PFSK-1 (cell line): ENCODE measurements at regions not wholly inside any gene's neighbourhood (a gene's known extent, or its start where the extent isn't known, plus 50 kb on each side); places are given as distances from the start of the nearest gene placed in this dataset.

Source experiments
- FOXP2 ChIP-seq: optimal IDR thresholded peaks from 2 replicates; pipeline ENCODE3; 2011; ENCODE audit warnings: borderline replicate concordance, control low read depth, inconsistent platforms; ENCODE audit not compliant: insufficient read depth; ENCODE audit errors: extremely low read length, extremely low read depth
- POLR2AphosphoS5 ChIP-seq: IDR thresholded peaks from 2 replicates; pipeline ENCODE4 v1.6.1; 2012; ENCODE audit warnings: low read depth, mild to moderate bottlenecking, control low read depth, low read length, moderate library complexity
- SIN3A ChIP-seq: IDR thresholded peaks from 2 replicates; pipeline ENCODE4 v1.6.1; 2012; ENCODE audit warnings: mild to moderate bottlenecking, low read length, moderate library complexity, borderline replicate concordance; ENCODE audit not compliant: insufficient read depth
- TAF1 ChIP-seq: IDR thresholded peaks from 2 replicates; pipeline ENCODE4 v1.6.1; 2012; ENCODE audit warnings: low read length, control low read depth, borderline replicate concordance; ENCODE audit not compliant: insufficient read depth
- TF ChIP-seq, protein P1 (sequence below), 2 experiments: IDR thresholded peaks; 2 replicates each; pipeline versions ENCODE4 v1.6.1 to v1.8.0; 2011 to 2012; ENCODE audit warnings: low read depth in 2 of 2, low read length in 2 of 2, control low read depth in 1 of 2, inconsistent platforms in 1 of 2, mild to moderate bottlenecking in 1 of 2, moderate library complexity in 1 of 2; ENCODE audit not compliant: insufficient read depth in 1 of 2

DNA sequence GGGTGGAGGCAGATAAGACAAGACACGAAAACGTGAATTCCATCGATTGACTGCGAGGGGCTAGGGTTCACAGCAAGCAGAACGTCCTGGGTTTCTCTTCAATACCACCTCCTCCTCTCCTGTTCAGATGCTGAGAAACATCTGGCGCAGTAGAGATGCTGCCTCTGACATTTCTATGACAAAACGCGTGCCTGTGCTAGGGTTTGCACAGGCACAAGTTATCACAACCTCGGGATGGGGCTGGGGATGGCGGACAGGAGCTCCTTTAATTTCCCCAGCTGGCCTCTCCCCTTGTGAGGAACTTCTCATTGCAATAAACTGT, 99.8 kb upstream of the SVIL start:
- TF ChIP-seq SIN3A = no peak
- no peak for TF ChIP-seq TAF1
- TF ChIP-seq, protein P1, sequence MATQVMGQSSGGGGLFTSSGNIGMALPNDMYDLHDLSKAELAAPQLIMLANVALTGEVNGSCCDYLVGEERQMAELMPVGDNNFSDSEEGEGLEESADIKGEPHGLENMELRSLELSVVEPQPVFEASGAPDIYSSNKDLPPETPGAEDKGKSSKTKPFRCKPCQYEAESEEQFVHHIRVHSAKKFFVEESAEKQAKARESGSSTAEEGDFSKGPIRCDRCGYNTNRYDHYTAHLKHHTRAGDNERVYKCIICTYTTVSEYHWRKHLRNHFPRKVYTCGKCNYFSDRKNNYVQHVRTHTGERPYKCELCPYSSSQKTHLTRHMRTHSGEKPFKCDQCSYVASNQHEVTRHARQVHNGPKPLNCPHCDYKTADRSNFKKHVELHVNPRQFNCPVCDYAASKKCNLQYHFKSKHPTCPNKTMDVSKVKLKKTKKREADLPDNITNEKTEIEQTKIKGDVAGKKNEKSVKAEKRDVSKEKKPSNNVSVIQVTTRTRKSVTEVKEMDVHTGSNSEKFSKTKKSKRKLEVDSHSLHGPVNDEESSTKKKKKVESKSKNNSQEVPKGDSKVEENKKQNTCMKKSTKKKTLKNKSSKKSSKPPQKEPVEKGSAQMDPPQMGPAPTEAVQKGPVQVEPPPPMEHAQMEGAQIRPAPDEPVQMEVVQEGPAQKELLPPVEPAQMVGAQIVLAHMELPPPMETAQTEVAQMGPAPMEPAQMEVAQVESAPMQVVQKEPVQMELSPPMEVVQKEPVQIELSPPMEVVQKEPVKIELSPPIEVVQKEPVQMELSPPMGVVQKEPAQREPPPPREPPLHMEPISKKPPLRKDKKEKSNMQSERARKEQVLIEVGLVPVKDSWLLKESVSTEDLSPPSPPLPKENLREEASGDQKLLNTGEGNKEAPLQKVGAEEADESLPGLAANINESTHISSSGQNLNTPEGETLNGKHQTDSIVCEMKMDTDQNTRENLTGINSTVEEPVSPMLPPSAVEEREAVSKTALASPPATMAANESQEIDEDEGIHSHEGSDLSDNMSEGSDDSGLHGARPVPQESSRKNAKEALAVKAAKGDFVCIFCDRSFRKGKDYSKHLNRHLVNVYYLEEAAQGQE (IDR thresholded peaks at IDR 0.05; ENCODE audit: insufficient read depth in 1 of 2, low read depth in 2 of 2, low read length in 2 of 2) = no peak
- no peak for TF ChIP-seq FOXP2
- TF ChIP-seq POLR2AphosphoS5 = no peak

DNA sequence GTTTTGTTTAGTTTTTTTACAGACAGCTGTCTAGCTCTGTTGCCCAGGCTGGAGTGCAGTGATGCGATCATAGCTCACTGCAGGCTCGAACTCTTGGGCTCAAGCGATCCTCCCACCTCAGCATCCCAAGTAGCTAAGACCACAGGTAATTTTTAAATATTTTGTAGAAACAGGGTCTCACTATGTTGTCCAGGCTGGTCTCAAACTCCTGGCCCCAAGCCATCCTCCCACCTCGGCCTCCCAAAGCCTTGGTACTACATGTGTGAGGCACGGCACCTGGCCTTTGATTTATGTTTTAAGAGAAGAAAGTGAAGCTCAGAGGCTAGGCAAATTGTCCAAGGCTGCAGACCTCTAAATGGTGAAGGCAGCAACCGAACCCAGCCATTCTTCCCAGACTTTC, 98.6 kb upstream of the SVIL start:
- TF ChIP-seq, protein P1 (IDR thresholded peaks at IDR 0.05; ENCODE audit: insufficient read depth in 1 of 2, low read depth in 2 of 2, low read length in 2 of 2) = no peak
- TF ChIP-seq TAF1 (no peak), POLR2AphosphoS5 (no peak), SIN3A (no peak), FOXP2 (no peak)

DNA sequence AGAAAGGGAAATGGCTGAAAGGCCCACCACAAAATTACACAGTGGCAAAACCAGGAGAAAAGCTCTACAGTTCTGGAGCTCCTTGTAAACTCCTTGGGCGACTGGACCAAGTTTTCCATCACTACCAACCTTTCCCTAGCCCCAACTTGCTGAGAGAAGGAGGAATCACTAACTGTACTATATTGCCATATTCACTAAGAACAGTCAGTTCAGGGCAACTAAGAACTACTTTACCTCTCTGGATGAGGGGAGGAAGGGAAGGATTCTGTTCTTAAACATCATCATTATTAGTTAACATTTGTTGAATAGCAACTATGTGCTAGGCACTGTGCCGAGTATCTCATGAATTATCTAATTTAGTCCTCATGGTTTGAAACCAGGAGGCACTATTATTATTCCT, 98.1 kb upstream of the SVIL start:
- no peak for TF ChIP-seq SIN3A
- no peak for TF ChIP-seq TAF1
- no peak for TF ChIP-seq FOXP2
- TF ChIP-seq, protein P1 (IDR thresholded peaks at IDR 0.05; ENCODE audit: insufficient read depth in 1 of 2, low read depth in 2 of 2, low read length in 2 of 2) = no peak
- no peak for TF ChIP-seq POLR2AphosphoS5

DNA sequence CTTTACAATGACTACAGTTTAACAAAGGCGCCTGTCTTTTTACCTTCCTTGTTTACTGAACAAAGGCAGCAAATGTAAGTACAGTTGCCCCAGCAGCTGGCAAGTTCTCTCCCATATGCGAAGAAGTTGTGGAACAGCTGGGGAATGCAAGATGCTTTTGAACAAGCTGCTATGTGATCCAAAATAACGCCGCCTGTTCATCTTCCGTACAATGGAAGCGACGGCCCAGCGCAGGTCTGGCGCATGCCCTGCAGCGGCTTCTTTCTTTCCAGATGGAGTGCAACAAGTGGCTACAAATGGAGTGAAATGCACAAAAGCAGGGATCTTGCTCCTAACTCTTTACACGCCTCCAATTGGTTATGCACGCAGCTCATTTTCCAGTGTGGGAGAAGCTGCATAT, 97.0 kb upstream of the SVIL start:
- TF ChIP-seq FOXP2 = no peak
- TF ChIP-seq TAF1 = no peak
- TF ChIP-seq SIN3A = no peak
- no peak for TF ChIP-seq POLR2AphosphoS5

DNA sequence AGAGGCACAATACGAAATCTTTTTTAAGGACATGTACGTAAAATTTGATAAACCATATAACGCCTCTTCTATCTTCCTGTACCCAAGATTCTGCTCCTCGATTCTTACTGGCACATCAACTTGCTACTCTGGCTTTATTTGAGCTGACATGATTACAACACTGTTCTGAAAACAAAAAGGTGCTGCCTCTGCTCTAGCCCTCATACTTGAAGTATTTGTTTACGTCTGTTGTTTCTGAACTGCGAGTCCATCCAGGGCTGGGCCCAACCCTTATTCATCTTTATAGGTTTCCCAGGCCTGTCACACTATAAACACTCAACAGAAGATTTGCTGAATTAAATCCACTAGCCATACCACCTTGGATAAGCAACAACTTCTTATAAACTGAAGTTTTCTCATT, 96.2 kb upstream of the SVIL start:
- TF ChIP-seq FOXP2 = no peak
- no peak for TF ChIP-seq POLR2AphosphoS5
- TF ChIP-seq, protein P1 (IDR thresholded peaks at IDR 0.05; ENCODE audit: insufficient read depth in 1 of 2, low read depth in 2 of 2, low read length in 2 of 2) = no peak
- no peak for TF ChIP-seq TAF1
- TF ChIP-seq SIN3A = no peak
